Endothelial cell of umbilical vein (primary cell): ENCODE measurements at regions not wholly inside any gene's neighbourhood (a gene's known extent, or its start where the extent isn't known, plus 50 kb on each side); places are given as distances from the start of the nearest gene placed in this dataset.

ENCODE experiments used
- EZH2 ChIP-seq: IDR thresholded peaks from 2 replicates; pipeline ENCODE4 v1.6.1; 2012; ENCODE audit warnings: borderline replicate concordance, low read depth, mild to moderate bottlenecking, moderate library complexity, low read length, inconsistent platforms; ENCODE audit not compliant: severe bottlenecking
- FOS ChIP-seq: IDR thresholded peaks from 2 replicates; pipeline ENCODE4 v1.6.1; 2011; ENCODE audit warnings: mild to moderate bottlenecking, low read length, moderate library complexity, borderline replicate concordance; ENCODE audit not compliant: insufficient read depth
- JUN ChIP-seq: IDR thresholded peaks from 2 replicates; pipeline ENCODE4 v1.6.1; 2011; ENCODE audit warnings: borderline replicate concordance, low read depth; ENCODE audit not compliant: insufficient read length, insufficient read depth
- MAX ChIP-seq: IDR thresholded peaks from 2 replicates; pipeline ENCODE4 v1.6.1; 2011; ENCODE audit not compliant: insufficient read depth, insufficient read length
- MYC ChIP-seq: IDR thresholded peaks from one replicate; pipeline ENCODE4 v1.6.1; 2011; ENCODE audit warnings: mild to moderate bottlenecking, low read depth, low read length
- POLR2A ChIP-seq: IDR thresholded peaks from 2 replicates; pipeline ENCODE4 v1.6.1; 2012; ENCODE audit warnings: low read depth, mild to moderate bottlenecking, control low read depth, low read length
- POLR2AphosphoS5 ChIP-seq: IDR thresholded peaks from 2 replicates; pipeline ENCODE4 v1.6.1; 2012; ENCODE audit warnings: low read depth, mild to moderate bottlenecking, control low read depth, low read length, moderate library complexity; ENCODE audit not compliant: insufficient read depth
- TF ChIP-seq, protein P1 (sequence below), 2 donors: IDR thresholded peaks; 1 replicate in 1 of 2; 2 replicates in 1 of 2; pipeline ENCODE4 v1.5.1; 2011; ENCODE audit warnings: low read length in 2 of 2, mild to moderate bottlenecking in 2 of 2, moderate library complexity in 2 of 2, control low read depth in 1 of 2, inconsistent platforms in 1 of 2, low read depth in 1 of 2; ENCODE audit not compliant: insufficient read depth in 1 of 2; ENCODE audit errors: extremely low read depth in 1 of 2

DNA sequence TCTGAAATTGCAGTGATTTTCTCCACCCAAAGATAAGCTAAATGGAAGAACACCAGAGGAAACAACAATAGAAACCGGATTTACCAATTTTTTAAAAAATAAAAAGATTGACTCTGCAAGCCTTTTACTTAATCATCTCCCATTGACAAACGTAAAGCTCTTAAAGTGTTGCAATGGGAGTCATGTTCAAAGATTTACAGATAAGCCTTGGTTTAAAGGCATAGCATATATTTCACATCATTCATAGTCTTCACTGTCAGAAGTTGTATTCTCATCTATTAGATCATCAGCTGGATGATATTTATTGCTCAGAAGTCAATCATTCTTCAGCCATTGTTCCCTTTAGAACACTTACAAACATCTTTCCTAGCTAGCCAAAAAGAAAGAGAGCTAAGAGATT is 397.6 kb downstream of the GBE1 start:
- TF ChIP-seq POLR2AphosphoS5 = no peak
- no peak for TF ChIP-seq EZH2
- TF ChIP-seq, protein P1, sequence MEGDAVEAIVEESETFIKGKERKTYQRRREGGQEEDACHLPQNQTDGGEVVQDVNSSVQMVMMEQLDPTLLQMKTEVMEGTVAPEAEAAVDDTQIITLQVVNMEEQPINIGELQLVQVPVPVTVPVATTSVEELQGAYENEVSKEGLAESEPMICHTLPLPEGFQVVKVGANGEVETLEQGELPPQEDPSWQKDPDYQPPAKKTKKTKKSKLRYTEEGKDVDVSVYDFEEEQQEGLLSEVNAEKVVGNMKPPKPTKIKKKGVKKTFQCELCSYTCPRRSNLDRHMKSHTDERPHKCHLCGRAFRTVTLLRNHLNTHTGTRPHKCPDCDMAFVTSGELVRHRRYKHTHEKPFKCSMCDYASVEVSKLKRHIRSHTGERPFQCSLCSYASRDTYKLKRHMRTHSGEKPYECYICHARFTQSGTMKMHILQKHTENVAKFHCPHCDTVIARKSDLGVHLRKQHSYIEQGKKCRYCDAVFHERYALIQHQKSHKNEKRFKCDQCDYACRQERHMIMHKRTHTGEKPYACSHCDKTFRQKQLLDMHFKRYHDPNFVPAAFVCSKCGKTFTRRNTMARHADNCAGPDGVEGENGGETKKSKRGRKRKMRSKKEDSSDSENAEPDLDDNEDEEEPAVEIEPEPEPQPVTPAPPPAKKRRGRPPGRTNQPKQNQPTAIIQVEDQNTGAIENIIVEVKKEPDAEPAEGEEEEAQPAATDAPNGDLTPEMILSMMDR (IDR thresholded peaks at IDR 0.05; ENCODE audit: extremely low read depth in 1 of 2, insufficient read depth in 1 of 2, low read depth in 1 of 2, low read length in 2 of 2) = no peak
- no peak for TF ChIP-seq FOS
- no peak for TF ChIP-seq MAX
- TF ChIP-seq POLR2A = no peak
- no peak for TF ChIP-seq MYC
- TF ChIP-seq JUN = no peak
